ENCODE measurements at regions not wholly inside any gene's neighbourhood (a gene's known extent, or its start where the extent isn't known, plus 50 kb on each side); places are given as distances from the start of the nearest gene placed in this dataset.

DNA sequence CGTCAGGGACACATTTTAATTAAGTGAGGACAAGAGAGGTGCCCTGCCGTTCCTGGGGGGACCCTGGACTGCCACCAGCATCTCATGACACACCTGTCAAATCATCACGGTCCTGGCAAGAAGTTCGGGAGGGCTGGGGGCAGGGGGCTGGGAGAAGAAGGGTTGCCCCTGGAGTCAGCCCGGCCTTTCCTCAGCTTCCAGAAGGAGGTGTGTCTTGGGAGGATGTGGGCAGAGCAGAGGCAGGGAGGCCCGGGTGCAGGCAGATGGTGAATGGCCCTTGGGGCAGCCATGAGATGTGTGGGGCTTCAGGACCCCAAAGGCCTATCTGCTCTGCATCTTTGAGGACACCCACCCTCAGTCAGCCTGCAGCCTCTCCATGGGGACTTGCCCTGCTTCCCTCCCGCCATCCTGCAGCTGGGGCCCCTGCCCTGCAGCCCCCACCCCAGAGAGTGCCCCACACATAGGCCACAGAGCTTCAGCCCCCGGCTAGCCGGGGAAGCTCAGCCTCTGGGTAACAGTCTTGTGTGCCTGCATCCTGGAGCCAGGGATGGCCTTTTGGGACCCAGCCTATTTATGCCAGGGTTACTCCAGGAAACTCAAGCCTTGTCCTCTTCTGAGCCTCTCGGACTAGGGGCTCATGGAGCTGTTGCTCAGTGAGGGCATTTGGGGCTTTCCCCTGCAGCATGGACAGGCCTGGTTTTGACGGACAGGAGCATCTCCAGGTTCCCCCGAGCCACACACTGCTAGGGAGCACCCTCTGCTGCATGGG is 178.5 kb downstream of the KIF26A start:
- no peak overlapping the region for H3K4me3 ChIP-seq (ENCODE audit: low read depth, low read length)
- TF ChIP-seq ZNF19 (tag by site-specific recombination; IDR thresholded peaks at IDR 0.05; ENCODE audit: low read depth) = no peak
- no peak for TF ChIP-seq GLI2 (tag by site-specific recombination; IDR thresholded peaks at IDR 0.05; ENCODE audit: borderline replicate concordance, low read depth)
- no peak for TF ChIP-seq ZNF23 (tag by site-specific recombination; IDR thresholded peaks at IDR 0.05; ENCODE audit: borderline replicate concordance)
- ChIA-PET CTCF (no interaction called here), POLR2A (no interaction called here)
- no peak overlapping the region for H3K27ac ChIP-seq (ENCODE audit: extremely low read depth, low read depth, low read length)
- H3K4me1 ChIP-seq (ENCODE audit: control insufficient read depth, insufficient read depth, low read length) = no peaks in the 10 kb centered on the region
- H3K9me3 ChIP-seq (ENCODE audit: control insufficient read depth, insufficient read depth, low read depth, low read length) = no peaks in the 10 kb centered on the region
- H3K36me3 ChIP-seq (ENCODE audit: control insufficient read depth in 2 of 2, insufficient read depth in 1 of 2, low read length in 2 of 2) = no peaks in the 10 kb centered on the region

DNA sequence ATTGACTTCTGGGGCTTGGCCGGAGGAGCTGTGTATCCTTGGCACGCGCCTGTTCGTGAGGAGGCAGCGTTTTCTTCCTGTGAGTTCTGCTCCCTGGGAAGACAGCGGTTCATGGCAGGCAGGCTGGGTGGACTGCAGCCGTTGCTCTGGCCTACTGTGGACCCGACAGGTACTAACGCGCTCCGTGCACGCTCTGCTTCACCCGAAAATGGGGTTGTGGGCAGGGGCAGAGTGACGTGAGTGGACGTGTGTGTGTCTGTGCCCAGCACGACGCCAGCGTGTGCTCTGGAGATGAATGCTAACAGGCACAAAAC is 179.1 kb downstream of the KIF26A start:
- Histone ChIP-seq H3K4me3 (ENCODE audit: low read depth, low read length) (no peak overlapping the region), H3K27ac (ENCODE audit: extremely low read depth, low read depth, low read length) (no peak overlapping the region), H3K36me3 (ENCODE audit: control insufficient read depth in 2 of 2, insufficient read depth in 1 of 2, low read length in 2 of 2) (no peaks in the 10 kb centered on the region), H3K9me3 (ENCODE audit: control insufficient read depth, insufficient read depth, low read depth, low read length) (no peaks in the 10 kb centered on the region), H3K4me1 (ENCODE audit: control insufficient read depth, insufficient read depth, low read length) (no peaks in the 10 kb centered on the region)
- ChIA-PET POLR2A (no interaction called here), CTCF (no interaction called here)
- no peak for TF ChIP-seq ZBTB1 (tag by site-specific recombination; IDR thresholded peaks at IDR 0.05)
- TF ChIP-seq SP2 (tag by site-specific recombination; IDR thresholded peaks at IDR 0.05) = no peak
- TF ChIP-seq ZNF785 (tag by site-specific recombination; IDR thresholded peaks at IDR 0.05) = no peak
- TF ChIP-seq GLIS2 (tag by site-specific recombination; IDR thresholded peaks at IDR 0.05) = no peak
- TF ChIP-seq ZNF155 (tag by site-specific recombination; IDR thresholded peaks at IDR 0.05) = no peak
- TF ChIP-seq, protein P1, sequence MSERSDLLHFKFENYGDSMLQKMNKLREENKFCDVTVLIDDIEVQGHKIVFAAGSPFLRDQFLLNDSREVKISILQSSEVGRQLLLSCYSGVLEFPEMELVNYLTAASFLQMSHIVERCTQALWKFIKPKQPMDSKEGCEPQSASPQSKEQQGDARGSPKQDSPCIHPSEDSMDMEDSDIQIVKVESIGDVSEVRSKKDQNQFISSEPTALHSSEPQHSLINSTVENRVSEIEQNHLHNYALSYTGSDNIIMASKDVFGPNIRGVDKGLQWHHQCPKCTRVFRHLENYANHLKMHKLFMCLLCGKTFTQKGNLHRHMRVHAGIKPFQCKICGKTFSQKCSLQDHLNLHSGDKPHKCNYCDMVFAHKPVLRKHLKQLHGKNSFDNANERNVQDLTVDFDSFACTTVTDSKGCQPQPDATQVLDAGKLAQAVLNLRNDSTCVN (tag by site-specific recombination; optimal IDR thresholded peaks at IDR 0.05) = no peak
- TF ChIP-seq ZXDB (tag by site-specific recombination; IDR thresholded peaks at IDR 0.05) = no peak
- no peak for TF ChIP-seq ZNF138 (tag by site-specific recombination; IDR thresholded peaks at IDR 0.05; ENCODE audit: borderline replicate concordance)
- no peak for TF ChIP-seq SCRT1 (tag by site-specific recombination; IDR thresholded peaks at IDR 0.05; ENCODE audit: borderline replicate concordance)
- TF ChIP-seq ZNF626 (tag by site-specific recombination; IDR thresholded peaks at IDR 0.05) = no peak
- TF ChIP-seq, protein P2, sequence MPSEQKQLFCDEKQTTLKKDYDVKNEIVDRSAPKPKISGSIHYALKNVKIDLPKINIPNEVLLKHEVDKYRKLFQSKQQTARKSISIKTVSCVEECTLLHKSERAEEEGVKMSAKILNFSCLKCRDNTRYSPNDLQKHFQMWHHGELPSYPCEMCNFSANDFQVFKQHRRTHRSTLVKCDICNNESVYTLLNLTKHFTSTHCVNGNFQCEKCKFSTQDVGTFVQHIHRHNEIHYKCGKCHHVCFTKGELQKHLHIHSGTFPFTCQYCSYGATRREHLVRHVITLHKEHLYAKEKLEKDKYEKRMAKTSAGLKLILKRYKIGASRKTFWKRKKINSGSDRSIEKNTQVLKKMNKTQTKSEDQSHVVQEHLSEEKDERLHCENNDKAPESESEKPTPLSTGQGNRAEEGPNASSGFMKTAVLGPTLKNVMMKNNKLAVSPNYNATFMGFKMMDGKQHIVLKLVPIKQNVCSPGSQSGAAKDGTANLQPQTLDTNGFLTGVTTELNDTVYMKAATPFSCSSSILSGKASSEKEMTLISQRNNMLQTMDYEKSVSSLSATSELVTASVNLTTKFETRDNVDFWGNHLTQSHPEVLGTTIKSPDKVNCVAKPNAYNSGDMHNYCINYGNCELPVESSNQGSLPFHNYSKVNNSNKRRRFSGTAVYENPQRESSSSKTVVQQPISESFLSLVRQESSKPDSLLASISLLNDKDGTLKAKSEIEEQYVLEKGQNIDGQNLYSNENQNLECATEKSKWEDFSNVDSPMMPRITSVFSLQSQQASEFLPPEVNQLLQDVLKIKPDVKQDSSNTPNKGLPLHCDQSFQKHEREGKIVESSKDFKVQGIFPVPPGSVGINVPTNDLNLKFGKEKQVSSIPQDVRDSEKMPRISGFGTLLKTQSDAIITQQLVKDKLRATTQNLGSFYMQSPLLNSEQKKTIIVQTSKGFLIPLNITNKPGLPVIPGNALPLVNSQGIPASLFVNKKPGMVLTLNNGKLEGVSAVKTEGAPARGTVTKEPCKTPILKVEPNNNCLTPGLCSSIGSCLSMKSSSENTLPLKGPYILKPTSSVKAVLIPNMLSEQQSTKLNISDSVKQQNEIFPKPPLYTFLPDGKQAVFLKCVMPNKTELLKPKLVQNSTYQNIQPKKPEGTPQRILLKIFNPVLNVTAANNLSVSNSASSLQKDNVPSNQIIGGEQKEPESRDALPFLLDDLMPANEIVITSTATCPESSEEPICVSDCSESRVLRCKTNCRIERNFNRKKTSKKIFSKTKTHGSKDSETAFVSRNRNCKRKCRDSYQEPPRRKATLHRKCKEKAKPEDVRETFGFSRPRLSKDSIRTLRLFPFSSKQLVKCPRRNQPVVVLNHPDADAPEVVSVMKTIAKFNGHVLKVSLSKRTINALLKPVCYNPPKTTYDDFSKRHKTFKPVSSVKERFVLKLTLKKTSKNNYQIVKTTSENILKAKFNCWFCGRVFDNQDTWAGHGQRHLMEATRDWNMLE (tag by site-specific recombination; conservative IDR thresholded peaks at IDR 0.05; ENCODE audit: low read depth) = no peak
- TF ChIP-seq, protein P3, sequence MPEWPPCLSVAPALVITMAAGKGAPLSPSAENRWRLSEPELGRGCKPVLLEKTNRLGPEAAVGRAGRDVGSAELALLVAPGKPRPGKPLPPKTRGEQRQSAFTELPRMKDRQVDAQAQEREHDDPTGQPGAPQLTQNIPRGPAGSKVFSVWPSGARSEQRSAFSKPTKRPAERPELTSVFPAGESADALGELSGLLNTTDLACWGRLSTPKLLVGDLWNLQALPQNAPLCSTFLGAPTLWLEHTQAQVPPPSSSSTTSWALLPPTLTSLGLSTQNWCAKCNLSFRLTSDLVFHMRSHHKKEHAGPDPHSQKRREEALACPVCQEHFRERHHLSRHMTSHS (tag by site-specific recombination; IDR thresholded peaks at IDR 0.05) = no peak
- no peak for TF ChIP-seq ZSCAN23 (tag by site-specific recombination; IDR thresholded peaks at IDR 0.05)
- no peak for TF ChIP-seq ZNF202 (tag by site-specific recombination; IDR thresholded peaks at IDR 0.05; ENCODE audit: borderline replicate concordance)
- no peak for TF ChIP-seq GLI2 (tag by site-specific recombination; IDR thresholded peaks at IDR 0.05; ENCODE audit: borderline replicate concordance, low read depth)
- TF ChIP-seq SP3 (tag by site-specific recombination; IDR thresholded peaks at IDR 0.05) = no peak
- no peak for TF ChIP-seq SCRT2 (tag by site-specific recombination; IDR thresholded peaks at IDR 0.05)

All from HEK293 (cell line).